ENCODE measurements at regions not wholly inside any gene's neighbourhood (a gene's known extent, or its start where the extent isn't known, plus 50 kb on each side); places are given as distances from the start of the nearest gene placed in this dataset.

DNA sequence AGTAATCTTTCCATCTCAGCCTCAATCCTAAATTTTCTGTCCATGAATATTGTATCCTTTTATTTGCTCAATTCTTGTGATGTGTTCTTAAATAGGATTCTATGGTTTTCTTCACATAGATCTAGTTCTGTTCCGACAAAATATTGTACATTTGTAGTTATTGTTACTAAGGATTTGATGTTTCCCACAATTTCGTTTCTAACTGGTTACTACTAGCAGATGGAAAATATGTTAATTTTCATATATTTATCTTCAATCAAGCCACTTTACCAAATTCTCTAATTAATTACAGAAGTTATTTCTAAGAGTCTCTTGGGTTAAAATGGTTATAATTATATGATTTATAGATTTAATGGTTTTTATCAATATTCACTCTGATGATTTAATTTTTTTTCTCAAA lies 60.3 kb downstream of the SEC61B start:
- DNase-seq = no peak

DNA sequence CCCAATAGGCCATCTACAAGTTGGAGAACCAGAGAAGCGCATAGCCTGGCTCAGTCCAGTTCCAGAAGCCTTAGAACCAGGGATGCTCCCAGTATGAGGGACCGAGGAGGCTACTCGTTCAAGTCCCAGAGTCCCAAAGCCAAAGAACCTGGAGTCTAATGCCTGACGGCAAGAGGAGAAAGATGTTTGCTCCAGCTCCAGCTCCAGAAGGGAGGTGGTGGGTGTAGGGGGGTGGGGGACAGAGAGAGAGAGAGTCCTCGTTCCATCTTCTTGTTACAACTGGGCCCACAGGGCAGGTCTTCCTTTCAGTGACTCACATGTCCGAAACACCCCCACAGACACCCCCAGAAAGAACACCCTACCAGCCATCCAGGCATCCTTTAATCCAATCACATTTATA lies 63.9 kb downstream of the SEC61B start:
- DNase-seq = no peak

DNA sequence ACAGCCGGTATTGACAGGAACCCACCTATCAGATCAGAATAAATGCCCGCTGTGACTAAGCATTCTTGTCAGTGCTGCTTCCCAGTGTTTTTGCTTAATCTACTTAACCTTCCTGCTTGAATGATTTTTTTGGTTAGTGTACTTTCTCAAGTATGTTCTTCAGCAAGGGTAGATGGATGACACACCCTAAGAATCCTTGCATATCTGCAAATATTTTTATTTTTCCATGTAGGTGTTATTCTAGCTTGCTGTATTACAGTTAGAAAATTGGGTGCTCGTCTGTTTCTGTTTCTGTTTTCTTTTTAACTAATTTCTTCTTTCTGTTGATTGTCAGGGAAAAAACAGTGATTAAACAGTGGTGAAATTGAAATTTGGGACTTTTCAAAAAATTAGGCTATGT lies 64.5 kb downstream of the SEC61B start:
- DNase-seq = no peak

- no peak for DNase-seq
Measured at GRCh38 chr9:99287641-99288040, 65.6 kb downstream of the SEC61B start.

DNA sequence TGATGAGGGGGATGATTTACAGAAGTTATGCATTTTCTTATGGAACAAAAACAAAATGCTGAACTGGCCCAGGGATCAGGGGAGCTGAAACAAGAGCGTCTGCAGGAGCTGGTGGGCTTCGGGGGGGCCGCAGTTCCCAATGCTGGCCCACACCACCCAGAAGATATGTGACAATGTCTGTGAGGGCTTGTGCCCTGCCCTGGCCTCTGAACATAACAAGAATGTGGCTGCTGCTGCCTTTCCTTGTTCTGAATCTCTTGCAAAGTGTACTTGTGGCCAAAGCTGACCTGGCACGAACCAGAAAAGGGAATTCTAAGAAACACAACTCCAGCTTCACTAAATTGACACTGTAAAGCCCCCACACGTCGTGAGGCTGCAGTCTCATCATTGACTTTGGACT lies 66.7 kb downstream of the SEC61B start:
- DNase-seq = no peak

DNA sequence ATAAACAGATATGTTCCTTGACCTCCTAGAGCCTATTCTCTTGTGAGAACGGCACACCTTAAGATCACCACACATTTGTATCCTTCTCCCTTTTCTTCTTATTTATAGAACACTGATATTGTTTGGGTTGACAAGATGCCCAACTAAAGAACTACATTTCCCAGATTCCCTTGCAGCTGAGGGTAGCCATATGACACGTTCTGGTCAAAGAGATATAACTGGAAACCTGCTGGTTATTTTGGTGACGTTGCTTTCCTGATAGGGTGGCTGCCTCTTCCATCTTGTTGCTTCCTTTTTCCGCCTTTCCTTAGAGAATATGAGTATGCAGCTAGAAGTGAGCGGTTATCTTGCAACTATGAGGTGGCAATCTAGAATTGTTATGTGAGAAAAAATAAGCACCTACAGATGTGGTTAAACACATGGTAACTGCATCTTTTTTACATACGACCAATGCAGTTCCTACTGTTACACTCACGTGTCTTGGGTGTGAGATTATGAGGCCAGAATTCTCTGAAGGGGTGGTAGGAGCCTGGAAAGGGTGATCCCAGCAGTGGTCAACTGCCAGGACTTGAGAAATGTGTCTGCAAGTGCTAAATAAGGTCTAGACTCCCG lies 72.9 kb downstream of the SEC61B start:
- DNase-seq = no peak

- peak; percentile 40 for DNase-seq
Measured at GRCh38 chr9:99296291-99296951, 74.3 kb downstream of the SEC61B start.

- DNase-seq = no peak
Measured at GRCh38 chr9:99298614-99299013, 76.5 kb downstream of the SEC61B start.

DNA sequence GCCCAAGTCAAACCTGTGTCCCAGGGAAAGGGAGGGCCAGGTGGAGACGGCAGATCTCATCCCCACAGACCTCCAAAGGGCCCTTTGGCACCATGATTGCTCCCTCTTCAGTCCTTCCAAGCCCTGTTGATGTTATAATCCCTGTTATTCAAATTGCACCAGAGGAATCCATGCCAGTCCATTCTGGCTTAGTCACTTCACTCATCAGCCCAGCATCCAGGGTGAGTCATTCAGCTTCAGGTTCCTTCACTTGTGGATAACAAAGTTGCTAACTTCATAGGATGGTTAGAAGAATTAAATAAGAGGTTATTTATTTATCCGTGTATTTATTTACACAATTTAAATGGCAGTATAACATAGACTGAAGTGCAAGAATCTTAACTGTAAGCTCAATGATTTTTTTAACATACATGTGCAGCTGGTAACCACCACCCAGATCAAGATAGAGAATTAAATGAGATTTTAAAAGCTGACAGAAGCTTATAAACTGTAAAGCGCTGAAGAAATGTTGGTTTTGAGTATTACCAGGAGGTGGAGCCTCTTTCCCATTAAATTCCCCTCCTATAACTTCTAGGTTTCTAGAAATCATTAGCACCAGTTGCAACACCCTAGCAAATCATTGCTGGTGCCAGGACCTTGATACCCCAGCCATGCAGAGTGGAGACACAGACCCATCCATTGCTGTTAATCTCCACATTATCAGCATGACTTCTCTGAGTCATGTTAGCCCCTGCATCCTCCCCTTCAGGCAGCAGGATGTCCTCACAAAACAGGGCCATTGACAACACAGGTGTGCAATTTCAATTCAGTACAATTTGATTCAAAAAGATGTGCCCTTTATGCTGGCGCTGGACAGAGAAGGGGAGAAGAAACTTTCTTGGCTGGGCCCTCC lies 77.4 kb downstream of the SEC61B start:
- no peak for DNase-seq

- no peak for DNase-seq
Measured at GRCh38 chr9:99300103-99300439, 78.0 kb downstream of the SEC61B start.

GRCh38 chr9:99300603-99301002 lies 78.5 kb downstream of the SEC61B start:
- DNase-seq = no peak

GRCh38 chr9:99303177-99303576 lies 81.1 kb downstream of the SEC61B start:
- no peak for DNase-seq

DNA sequence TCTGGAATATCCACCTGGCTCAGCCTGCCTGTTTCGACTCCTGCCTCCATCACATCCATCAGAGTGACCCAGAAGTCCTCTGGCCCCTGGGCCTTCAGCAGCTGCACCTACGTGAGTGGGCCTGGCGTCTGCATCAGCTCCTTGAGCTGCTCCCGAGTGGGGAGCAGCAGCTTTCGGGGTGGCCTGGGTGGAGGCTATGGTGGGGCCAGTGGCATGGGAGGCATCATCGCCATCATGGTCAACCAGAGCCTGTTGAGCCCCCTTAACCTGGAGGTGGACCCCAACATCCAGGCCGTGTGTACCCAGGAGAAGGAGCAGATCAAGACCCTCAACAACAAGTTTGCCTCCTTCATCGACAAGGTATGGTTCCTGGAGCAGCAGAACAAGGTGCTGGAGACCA lies 83.0 kb downstream of the SEC61B start:
- DNase-seq = no peak

DNA sequence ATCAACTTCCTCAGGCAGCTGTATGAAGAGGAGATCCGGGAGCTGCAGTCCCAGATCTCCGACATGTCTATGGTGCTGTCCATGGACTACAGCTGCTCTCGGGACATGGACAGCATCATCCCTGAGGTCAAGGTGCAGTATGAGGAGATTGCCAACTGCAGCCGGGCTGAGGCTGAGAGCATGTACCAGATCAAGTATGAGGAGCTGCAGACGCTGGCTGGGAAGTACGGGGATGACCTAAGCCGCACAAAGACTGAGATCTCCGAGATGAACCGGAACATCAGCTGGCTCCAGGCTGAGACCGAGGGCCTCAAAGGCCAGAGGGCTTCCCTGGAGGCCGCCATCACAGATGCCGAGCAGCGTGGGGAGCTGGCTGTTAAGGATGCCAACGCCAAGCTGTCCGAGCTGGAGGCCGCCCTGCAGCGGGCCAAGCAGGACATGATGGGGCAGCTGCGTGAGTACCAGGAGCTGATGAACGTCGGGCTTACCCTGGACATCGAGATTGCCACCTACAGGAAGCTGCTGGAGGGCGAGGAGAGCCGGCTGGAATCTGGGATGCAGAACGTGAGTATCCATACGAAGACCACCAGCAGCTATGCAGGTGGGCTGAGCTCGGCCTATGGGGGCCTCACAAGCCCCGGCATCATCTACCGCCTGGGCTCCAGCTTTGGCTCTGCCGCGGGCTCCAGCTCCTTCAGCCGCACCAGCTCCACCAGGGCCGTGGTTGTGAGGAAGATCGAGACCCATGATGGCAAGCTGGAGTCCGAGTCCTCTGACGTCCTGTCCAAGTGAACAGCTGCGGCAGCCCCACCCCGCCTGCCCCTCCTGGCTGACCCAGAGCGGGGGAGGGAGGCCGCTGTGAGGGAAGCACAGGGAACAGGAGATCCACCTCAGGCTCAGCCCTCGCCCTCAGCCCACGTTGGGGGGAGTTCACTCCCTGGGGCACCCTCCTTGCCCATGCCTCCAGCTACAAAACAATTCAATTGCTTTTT lies 84.0 kb downstream of the SEC61B start:
- no peak for DNase-seq

- DNase-seq = no peak
Measured at GRCh38 chr9:99307851-99308250, 85.8 kb downstream of the SEC61B start.

- DNase-seq = no peak
Measured at GRCh38 chr9:99309141-99309939, 87.3 kb downstream of the SEC61B start.

- no peak for DNase-seq
Measured at GRCh38 chr9:99312736-99313135, 90.7 kb downstream of the SEC61B start.

- DNase-seq = no peak
Measured at GRCh38 chr9:99319048-99319447, 97.0 kb downstream of the SEC61B start.

DNA sequence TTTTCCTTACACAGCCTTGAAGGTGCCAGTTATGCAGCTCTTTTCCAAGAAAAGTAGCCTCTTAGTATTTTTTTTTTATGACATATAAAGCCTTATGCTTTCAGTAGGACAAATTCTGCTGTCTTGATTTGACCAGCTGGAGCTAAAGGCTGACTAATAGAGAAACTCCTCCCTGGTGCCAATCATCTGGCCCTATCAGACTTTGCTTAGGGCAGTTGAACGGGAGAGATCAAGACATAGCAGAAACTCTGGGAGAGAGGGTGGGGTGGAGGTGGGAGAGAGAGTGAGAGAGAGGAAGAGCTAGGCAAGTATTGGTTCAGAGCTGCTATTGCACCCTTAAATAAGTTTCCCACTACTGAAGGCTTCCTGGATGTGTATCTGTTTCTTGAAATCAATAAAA lies 100.2 kb downstream of the SEC61B start:
- no peak for DNase-seq

GRCh38 chr9:99326112-99326916 lies 104.2 kb downstream of the SEC61B start:
- DNase-seq = no peak

DNA sequence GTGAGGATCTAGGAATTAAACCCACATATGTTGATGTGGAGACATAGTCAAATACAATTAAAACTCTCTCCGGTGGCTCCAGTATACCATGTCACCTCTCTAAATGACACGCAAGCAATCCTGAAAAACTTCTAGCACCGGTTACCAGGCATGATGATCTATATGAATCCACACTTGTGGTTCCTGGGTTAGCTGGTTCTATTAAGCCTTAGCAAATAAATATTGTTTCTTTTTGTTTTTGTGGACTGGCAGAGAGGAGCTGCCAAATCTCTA lies 104.8 kb downstream of the SEC61B start:
- no peak for DNase-seq
